Brain microvascular endothelial cell (primary cell): ENCODE measurements at regions not wholly inside any gene's neighbourhood (a gene's known extent, or its start where the extent isn't known, plus 50 kb on each side); places are given as distances from the start of the nearest gene placed in this dataset.
A peak's percentile ranks its signal among the peaks of the same experiment; 100 is the strongest.
"Not testable (repeated sequence)": the region's sequence is repeated elsewhere in the genome, so short reads cannot be mapped to it uniquely, and the experiment has no call there.

Experiments used
- DNase-seq: peaks from one replicate; pipeline ENCODE4 v3.0.0-alpha.2; 2020
- H3K27ac ChIP-seq: fragments of 250-450 bp; sonication (Bioruptor Pico); 2 replicates; pipeline ENCODE4 v1.5.1; 2020; ENCODE audit warnings: mild to moderate bottlenecking, moderate library complexity
- H3K27me3 ChIP-seq: fragments of 250-450 bp; sonication (Bioruptor Pico); replicated peaks from 2 replicates; pipeline ENCODE4 v1.5.1; 2020; ENCODE audit warnings: mild to moderate bottlenecking
- H3K36me3 ChIP-seq: fragments of 250-450 bp; sonication (Bioruptor Pico); replicated peaks from 2 replicates; pipeline ENCODE4 v1.5.1; 2020; ENCODE audit warnings: mild to moderate bottlenecking
- H3K4me3 ChIP-seq: 2 replicates; pipeline ENCODE4 v1.5.1; 2011; ENCODE audit warnings: low read depth, mild to moderate bottlenecking, control low read depth, low read length, moderate library complexity
- CTCF ChIP-seq: IDR thresholded peaks from 2 replicates; pipeline ENCODE4 v1.5.1; 2011; ENCODE audit warnings: low read depth, mild to moderate bottlenecking, moderate library complexity, low read length, control low read depth, inconsistent platforms; ENCODE audit errors: missing control alignments
- in situ Hi-C: cut with HindIII; loops from 2 replicates; pipeline ENCODE4 v1.10.0; 2017; ENCODE audit warnings: low sequenced_read_pairs, low pct_ligation_motif_present

DNA sequence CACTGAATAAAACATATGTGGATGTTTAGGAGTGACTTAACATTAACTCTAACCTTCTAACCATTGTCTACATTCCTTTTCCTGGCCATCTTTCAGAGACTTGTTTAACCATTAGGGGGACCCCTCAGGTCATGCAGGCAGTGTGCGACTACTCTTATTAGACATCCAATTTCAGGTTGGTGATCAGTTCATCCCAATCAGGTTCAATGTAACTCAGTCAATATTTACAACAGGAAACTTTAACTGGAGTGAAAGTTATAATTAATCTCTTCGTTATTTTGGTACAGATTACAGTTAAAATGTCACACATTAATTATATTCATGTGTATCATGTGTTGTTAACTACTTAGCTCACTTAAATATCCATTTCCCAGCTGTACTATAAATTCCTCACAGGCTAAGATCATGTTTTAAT, 68.8 kb upstream of the RGS1 start:
- TF ChIP-seq CTCF: peak; percentile 74
- Histone ChIP-seq H3K4me3 (no peak overlapping the region), H3K27ac (no peak overlapping the region), H3K36me3 (no peaks in the 10 kb centered on the region), H3K27me3 (no peaks in the 10 kb centered on the region)
- in situ Hi-C loops: no loop called here
- DNase-seq: no peak

GRCh38 chr1:192512426-192513162, 63.0 kb upstream of the RGS1 start:
- H3K27me3 ChIP-seq: no peaks in the 10 kb centered on the region
- no peak for TF ChIP-seq CTCF
- H3K27ac ChIP-seq: no peak overlapping the region
- H3K36me3 ChIP-seq: no peaks in the 10 kb centered on the region
- in situ Hi-C loops: no loop called here
- no peak for DNase-seq
- no peak overlapping the region for H3K4me3 ChIP-seq

GRCh38 chr1:192513196-192513595, 62.4 kb upstream of the RGS1 start:
- Histone ChIP-seq H3K4me3 (no peak overlapping the region), H3K27me3 (no peaks in the 10 kb centered on the region), H3K27ac (no peak overlapping the region), H3K36me3 (no peaks in the 10 kb centered on the region)
- TF ChIP-seq CTCF: no peak
- DNase-seq: no peak
- in situ Hi-C loops: no loop called here

GRCh38 chr1:192513697-192514096, 61.9 kb upstream of the RGS1 start:
- in situ Hi-C loops: no loop called here
- no peak for DNase-seq
- H3K27ac ChIP-seq: no peak overlapping the region
- no peaks in the 10 kb centered on the region for H3K36me3 ChIP-seq
- no peak overlapping the region for H3K4me3 ChIP-seq
- H3K27me3 ChIP-seq: no peaks in the 10 kb centered on the region
- no peak for TF ChIP-seq CTCF

GRCh38 chr1:192516776-192517297, 58.7 kb upstream of the RGS1 start:
- Histone ChIP-seq H3K27ac (no peak overlapping the region), H3K27me3 (no peaks in the 10 kb centered on the region), H3K4me3 (no peak overlapping the region), H3K36me3 (no peaks in the 10 kb centered on the region)
- no peak for TF ChIP-seq CTCF
- in situ Hi-C loops: no loop called here
- DNase-seq: no peak

GRCh38 chr1:192517716-192518355, 57.7 kb upstream of the RGS1 start:
- in situ Hi-C loops, H3K27ac ChIP-seq: not testable (repeated sequence)

More at GRCh38 chr1:192517716-192518355, 57.7 kb upstream of the RGS1 start:
- H3K27me3 ChIP-seq, DNase-seq, H3K36me3 ChIP-seq, H3K4me3 ChIP-seq: not testable (repeated sequence)
